ENCODE measurements at regions not wholly inside any gene's neighbourhood (a gene's known extent, or its start where the extent isn't known, plus 50 kb on each side); places are given as distances from the start of the nearest gene placed in this dataset.

DNA sequence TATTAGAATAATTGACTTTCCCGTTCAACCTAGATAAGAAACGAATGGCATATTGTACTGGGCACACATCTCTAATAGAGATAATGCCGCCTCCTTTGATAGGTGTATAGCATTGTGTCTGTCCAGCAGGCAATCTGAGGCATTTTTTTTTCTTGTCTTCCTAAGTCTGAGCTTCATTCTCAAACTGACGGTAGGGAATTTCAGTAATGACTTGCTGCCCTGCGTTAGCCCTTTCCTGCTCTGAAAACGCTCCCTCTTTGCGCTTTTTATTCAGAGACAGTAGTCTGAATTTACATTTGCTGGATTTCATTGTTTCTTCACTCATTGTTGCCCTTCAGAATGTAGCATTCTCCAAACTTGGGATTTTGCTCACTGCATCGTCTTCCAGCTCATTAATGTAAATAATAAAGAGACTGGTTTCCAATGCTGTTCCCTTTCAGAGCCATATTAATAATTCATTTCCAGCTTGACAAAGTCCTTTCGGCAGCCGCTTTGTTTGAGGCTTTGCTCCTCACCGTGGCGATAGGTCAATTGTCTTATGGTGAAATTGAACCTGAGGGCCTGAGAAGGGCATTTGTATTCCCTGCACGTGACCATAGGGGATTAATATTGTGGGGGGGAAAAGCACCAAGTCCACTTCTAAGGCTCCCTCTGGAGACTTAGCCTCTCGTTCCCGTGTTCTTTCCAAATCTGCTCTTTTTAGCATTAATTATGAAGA is 412.1 kb downstream of the SMARCA1 start:
- no peak overlapping the region for H3K4me3 ChIP-seq (ENCODE audit: low read depth, low read length)
- no peak for DNase-seq (ENCODE audit: low read depth)
- TF ChIP-seq, protein P1, sequence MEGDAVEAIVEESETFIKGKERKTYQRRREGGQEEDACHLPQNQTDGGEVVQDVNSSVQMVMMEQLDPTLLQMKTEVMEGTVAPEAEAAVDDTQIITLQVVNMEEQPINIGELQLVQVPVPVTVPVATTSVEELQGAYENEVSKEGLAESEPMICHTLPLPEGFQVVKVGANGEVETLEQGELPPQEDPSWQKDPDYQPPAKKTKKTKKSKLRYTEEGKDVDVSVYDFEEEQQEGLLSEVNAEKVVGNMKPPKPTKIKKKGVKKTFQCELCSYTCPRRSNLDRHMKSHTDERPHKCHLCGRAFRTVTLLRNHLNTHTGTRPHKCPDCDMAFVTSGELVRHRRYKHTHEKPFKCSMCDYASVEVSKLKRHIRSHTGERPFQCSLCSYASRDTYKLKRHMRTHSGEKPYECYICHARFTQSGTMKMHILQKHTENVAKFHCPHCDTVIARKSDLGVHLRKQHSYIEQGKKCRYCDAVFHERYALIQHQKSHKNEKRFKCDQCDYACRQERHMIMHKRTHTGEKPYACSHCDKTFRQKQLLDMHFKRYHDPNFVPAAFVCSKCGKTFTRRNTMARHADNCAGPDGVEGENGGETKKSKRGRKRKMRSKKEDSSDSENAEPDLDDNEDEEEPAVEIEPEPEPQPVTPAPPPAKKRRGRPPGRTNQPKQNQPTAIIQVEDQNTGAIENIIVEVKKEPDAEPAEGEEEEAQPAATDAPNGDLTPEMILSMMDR (conservative IDR thresholded peaks at IDR 0.05; ENCODE audit: low read depth, low read length): no peak

DNA sequence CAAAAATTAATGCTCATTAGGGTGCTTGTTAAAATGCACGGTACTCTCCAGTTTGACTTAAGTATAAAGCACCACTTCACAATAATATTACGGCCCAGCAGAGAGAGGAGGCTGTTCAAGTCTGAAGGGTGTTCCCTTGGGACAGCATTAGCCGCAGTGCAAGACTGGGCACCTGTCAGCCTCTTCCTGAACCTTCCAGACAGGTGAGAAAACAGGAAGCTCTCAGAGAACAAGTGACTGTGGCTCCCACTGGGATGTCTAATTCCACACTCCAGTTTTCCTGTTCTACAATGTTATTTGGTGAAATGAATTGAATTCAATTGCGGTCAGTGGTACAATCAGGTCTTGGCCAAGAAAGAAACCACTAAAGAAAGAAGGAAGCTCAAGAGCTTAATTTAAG is 414.4 kb downstream of the SMARCA1 start:
- DNase-seq (ENCODE audit: low read depth): no peak
- no peak overlapping the region for H3K4me3 ChIP-seq (ENCODE audit: low read depth, low read length)
- TF ChIP-seq, protein P1 (conservative IDR thresholded peaks at IDR 0.05; ENCODE audit: low read depth, low read length): no peak

DNA sequence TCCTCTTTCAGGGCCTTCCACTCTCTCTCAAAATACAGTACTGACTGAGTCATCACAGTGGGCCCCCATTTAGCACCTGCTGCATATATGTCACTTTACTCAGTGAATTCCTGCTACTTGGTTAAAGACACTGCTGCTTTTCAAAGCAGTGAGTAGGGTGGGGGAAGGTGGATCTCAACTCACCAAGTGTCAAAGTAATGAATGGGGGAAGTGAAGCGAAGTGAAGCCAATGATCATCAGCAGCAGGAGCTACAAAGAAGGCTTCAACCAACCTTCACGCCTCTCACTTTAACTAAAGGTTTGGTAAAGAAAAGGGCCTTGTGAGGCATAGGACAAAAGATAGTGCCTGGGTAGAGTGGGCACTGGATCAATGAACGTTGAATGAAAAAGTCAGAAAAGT is 424.1 kb downstream of the SMARCA1 start:
- no peak for DNase-seq (ENCODE audit: low read depth)
- TF ChIP-seq, protein P1 (conservative IDR thresholded peaks at IDR 0.05; ENCODE audit: low read depth, low read length): no peak
- H3K4me3 ChIP-seq (ENCODE audit: low read depth, low read length): no peak overlapping the region

DNA sequence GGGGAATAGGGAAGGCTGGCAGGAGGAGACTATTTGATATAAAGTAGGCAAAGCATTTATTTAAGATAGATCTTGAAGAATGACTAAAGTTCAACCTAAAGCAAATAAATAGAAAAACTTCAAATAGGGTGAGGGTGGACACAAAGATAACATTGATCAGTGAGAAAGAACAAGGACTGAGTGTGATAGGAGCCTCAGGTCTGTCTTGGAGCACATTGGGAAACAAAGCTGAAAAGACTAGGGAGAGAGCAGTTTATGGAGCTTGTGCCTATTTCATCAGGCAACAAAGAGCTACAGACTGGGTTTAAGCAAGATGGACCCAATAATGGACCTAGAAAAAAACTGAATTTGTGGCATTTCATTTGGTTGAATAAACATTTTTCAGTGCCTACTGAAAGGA is 425.6 kb downstream of the SMARCA1 start:
- TF ChIP-seq, protein P1 (conservative IDR thresholded peaks at IDR 0.05; ENCODE audit: low read depth, low read length): no peak
- H3K4me3 ChIP-seq (ENCODE audit: low read depth, low read length): no peak overlapping the region
- DNase-seq (ENCODE audit: low read depth): no peak

DNA sequence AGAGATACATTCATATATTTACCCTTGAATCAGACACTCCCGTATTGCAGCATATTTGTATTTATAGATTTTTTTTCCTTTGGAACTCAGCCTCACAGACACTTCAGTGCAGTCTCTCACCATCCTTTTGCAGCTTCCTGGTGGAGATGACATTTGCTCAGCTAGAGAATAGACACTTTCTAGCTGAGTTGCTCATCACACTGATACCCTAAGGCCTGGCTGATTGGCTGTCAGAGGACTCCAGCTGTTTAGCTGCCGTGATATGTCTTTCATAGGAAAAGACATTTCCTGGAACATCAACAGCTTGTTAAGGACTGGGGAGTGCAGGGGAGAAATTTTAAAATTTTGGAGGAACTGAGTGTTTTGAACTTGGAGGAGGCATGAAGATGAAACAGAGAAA is 429.6 kb downstream of the SMARCA1 start:
- TF ChIP-seq, protein P1 (conservative IDR thresholded peaks at IDR 0.05; ENCODE audit: low read depth, low read length): no peak
- DNase-seq (ENCODE audit: low read depth): no peak
- H3K4me3 ChIP-seq (ENCODE audit: low read depth, low read length): no peak overlapping the region

DNA sequence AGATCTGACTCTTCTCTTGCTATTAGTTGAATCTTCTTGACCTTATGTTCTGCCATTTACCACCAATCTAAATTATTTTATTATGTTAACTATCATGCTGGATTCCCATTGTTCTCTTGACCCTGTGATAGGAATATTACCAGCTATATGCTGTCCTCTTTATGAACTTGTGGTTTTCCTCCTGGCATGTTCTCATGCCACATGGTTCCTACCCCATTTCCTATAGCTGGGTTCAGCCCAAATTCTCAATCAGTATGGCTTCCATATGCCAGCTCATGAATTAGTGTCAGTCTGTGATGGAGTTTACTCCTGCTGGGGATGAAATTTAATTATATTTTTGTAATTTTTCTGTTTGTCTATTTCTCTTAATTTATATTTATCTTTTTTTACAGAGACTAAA is 430.5 kb downstream of the SMARCA1 start:
- no peak for DNase-seq (ENCODE audit: low read depth)

More for the DNA sequence above, 430.5 kb downstream of the SMARCA1 start:
- TF ChIP-seq, protein P1 (conservative IDR thresholded peaks at IDR 0.05; ENCODE audit: low read depth, low read length): no peak
- H3K4me3 ChIP-seq (ENCODE audit: low read depth, low read length): no peak overlapping the region

All from epithelial cell of proximal tubule (primary cell).